Hypothalamus (tissue), 51 donors: ENCODE measurements at regions not wholly inside any gene's neighbourhood (a gene's known extent, or its start where the extent isn't known, plus 50 kb on each side); places are given as distances from the start of the nearest gene placed in this dataset.

Experiments used
- DNase-seq, 51 donors: peaks; one replicate each; lab custom pipeline; 2025; lab: John Stamatoyannopoulos, UW

DNA sequence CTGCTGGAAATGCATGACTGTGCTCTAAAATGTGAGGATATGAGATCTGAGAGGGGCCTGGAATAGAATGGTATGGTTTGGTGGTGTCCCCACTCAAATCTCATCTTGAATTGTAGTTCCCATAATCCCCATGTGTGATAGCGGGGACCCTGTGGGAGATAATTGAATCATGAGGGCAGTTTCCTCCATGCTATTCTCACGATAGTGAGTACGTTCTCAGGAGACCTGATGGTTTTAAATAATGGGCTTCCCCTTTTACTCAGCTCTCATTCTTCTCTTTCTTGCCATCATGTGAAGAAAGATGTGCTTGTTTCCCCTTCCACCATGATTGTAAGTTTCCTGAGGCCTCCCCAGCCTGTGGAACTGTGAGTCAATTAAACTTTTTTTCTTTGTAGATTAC is 133.6 kb upstream of the ADAMTS16 start:
- DNase-seq, result no peak

DNA sequence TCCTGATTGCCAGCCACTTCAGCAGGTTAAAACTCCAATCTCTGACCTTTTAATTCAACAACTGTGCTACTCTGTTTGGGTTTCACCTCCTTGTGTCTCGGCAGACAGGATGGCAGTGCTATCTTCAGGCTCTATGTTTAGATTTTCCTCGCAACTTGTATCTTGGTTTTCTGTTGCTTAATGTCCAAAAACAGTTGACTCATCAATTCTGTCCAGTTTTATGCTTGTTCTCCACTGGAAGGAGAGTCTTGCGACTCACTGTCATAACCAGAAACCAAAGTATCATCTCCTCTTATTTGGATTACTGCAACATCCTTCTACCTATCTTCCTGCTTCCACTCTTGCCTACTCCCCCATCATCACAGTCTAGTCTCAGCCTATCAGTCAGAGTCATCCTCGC is 130.9 kb upstream of the ADAMTS16 start:
- DNase-seq, result no peak

DNA sequence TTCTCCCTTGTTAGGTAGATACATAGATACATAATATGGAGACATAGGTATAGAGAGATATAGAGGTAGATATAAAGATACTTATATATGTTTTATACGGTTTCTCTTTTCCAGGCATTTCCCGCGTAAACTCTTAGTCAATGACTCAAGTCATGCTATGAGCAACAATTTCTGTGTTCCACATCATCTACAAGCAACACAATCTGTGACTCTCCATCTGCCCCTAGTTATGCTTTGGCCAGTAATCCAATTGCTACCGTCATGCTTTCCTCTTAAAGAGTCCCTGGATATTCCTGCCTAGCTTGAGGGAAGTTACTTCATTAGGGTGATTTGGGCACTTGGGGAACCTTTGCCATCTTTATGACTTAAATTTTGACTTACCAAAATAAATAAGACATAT is 129.0 kb upstream of the ADAMTS16 start:
- DNase-seq, result no peak

DNA sequence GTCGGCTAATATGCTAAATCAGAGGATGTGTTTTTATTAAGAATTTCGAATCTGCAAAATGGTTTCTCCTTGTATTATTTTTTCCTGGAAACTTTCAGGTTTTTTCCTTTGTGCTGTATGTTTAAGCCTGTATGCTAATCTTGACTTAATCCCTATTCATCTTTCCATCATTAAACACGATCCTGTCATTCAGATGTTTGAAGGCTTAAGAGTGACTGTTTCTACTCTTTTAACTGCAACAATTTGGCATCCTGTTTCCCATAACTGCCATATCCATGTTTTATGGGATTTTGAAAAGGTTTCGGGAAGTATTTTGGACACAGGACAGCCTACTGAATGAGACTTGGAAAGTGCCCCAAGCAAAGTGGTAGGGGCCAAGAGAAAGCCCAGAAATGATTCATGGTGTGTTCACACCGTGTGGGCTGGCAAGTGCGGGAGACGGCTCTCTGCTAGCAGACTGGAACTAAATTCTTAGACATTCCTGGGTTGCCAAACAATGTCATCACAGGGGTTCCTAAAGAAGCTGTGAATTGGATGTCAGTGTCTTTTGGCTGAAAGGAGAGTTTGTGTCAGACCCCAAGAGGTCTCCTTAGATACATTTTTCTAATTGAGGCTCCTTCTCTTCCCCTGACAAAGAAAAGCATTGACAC is 125.4 kb upstream of the ADAMTS16 start:
- DNase-seq, result peak in 6 of 51 donors; percentile 3 to 42 (median 12)

DNA sequence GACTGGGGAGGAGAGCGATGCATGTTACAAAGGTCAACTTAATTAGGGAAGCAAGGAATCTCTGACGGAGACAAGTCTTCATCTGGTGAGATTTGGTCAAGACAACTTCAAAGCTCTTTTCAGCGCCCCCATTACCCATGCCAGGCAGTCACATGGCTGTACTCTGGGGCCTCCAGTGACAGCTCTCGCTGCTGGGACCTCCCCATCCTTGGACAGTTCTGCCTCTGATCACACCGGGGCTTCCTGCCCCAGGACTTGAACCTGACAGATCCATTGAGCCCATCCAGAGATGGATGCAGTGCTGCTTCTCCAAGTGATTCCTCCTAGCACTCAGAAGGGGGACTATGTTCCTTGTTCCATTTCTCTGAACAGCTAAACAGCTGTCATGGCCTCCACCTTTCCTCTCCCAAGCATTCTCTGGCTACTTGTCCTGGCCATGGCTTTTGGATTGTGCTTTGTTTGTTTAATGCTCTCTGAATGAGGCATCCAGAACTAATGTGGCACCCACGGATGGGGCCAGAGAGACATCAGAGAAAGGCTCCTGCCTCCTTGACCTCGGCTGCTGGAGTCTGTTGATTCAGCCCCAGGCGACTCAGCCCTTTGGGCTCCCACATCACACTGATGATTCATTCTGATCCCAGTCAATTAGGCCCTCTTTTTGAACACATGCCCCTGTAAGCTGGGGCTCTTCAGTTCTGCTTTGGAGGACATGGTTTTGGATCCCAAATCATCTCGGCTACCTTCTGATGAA is 122.1 kb upstream of the ADAMTS16 start:
- DNase-seq, result no peak

DNA sequence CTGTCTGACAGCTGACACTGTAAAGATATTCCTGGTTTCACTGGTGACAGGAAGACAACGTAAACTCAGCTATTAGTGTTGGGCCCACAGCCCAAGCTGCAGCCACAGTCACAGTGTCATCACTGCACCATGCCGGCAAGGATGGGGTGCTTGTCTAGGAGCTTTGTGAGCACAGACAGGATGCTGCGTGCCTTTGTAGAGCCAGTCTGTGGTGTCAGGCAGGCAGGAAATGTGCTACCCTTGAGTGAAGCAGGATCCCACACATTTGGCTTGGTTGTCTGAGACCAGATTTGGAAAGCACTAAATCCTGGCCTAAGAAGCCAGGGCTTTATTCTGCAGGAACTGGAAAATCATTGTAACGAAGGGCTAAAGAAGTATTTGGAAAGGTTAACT is 121.6 kb upstream of the ADAMTS16 start:
- no peak for DNase-seq

DNA sequence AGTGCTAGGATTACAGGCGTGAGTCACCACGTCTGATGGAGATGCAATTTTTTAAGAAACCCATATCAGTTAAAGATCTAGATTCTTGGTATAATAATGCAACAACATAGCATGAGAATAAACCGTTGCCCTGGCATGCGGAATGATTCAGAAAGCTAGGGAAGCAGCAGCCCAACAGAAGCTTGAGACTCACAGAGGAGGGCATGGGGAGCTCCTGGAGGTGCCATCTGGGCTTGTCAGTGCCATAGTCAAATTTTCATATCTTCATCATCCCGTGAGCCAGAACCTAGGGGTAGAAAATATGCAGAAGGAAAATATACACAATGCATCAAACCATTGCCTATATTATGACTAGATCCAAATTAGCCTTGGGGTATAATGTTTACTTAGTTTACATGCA is 118.7 kb upstream of the ADAMTS16 start:
- DNase-seq, result no peak

DNA sequence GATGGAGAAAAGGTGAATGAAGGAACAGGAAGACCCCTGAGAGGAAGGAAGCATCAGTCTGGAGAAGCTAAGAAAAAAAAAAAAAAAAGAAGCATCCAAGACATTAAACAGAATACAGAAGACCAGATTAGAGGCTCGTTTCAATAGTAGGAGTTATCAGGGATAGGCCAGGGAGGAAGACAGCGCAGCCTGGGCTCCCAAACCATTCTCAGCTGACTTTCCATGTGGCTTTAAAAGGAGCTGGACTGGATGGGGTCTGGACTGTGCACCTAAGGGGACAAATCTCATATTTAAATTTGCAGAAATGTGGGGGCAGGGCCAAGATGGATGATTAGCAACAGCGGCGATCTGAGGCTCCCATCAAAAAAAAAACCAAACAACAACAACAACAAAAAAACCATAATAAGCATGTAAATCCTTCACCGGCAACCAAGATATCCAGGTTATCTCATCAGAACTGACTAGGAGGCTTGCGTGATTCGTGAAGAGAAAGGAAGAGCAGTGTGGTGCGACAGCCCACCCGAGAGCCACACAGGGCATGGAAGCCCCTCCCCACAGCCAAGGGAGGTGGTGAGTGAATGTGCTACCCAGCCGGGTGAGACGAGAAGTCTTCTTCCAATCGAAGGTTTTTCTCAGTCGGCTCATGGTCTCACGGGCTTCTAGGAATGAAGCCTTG is 114.9 kb upstream of the ADAMTS16 start:
- no peak for DNase-seq

DNA sequence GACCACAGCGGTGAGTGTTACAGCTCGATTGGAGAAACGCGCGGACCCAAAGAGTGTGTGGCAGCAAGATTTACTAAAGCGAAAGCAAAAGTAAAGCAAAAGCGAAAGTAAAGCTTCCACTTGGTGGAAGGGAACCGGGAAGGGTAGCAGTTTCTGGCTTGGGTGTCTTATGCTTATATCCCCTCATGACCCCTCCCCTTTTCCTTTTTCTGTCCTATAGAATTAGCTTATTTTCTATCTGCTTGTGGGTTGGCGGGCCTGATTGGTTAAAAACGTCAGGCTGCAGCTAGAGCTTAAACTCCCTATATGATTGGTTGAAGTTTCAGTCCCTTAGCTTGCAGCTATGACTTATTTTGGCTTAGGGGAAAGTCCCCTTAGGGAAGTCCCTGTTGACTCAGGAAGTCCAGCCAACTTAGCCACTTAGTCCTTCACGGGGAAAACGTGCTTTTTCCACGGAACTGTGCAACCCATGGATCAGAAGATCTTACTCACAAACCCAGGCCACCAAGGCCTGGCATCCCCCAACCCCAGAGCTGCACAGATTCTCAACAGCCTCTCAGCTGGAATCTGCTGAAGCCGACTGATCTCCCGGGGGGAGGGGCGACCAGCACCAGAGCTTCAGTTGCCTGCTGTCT is 114.2 kb upstream of the ADAMTS16 start:
- no peak for DNase-seq

DNA sequence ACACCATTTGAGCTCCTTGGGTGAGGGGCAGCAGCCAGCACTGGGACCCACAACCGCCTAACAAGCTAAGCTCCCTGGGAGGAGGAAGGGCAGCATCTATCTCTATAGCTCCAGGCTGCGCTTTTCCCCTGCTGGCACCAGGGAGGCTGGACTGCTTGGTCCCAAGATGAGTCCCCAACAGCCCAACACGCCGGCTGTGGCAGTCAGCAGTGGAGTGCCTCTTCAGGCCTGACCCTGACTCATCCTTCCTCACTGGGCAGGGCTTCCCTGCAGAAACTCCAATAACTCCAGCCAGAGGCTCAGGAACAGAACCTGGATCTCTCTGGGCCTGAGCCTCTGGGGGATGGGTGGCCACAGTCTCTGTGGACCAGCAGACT is 113.7 kb upstream of the ADAMTS16 start:
- DNase-seq, result no peak

DNA sequence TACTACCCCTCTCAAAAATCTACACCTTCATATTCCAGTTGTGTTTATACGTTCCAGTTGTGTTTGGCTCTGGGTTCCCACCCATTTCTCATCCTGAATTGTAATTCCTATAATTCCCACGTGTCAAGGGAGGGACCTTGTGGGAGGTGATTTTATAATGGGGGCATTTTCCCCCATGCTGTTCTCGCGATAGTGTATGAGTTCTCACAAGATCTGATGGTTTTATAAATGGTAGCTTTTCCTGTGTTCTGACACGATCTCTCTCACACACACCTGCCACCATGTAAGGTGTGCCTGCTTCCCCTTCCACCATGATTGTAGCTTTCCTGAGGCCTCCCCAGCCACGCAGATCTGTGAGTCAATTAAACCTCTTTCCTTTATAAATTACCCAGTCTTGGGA is 108.5 kb upstream of the ADAMTS16 start:
- DNase-seq, result no peak

DNA sequence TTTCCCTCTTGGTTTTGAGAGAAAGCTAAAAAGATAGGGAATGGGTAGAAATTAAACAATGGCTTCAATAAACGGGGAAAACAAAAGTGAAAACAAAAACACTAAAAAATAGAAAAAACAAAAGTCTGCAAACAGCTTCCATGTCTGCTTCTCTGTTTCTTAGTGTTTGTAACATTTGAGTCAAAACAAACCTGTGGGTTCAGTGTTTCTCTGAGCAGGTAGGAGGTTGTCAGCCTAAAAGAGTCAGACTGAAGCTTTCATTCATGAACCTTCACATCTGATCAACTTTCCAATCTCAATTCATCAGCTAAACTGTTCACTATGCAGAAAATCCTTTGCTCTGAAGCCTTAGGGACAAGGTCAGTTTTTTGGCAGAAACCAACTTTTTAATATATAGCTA is 102.5 kb upstream of the ADAMTS16 start:
- no peak for DNase-seq

DNA sequence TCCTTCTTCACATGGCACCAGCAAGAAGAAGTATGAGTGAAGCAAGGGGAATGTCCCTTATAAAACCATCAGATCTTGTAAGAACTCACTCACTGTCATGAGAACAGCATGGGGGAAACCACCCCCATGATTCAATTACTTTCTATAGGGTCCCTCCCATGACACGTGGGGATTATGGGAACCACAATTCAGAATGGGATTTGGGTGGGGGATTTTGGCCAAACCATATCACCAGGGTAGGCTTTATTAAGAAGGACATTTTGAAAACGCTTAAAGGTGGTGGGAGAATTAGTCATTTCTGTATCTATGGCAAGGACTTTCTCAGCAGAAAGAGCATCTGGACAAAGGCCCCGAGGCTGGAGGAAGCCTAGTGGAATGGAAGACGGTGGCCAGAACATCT is 100.2 kb upstream of the ADAMTS16 start:
- no peak for DNase-seq

DNA sequence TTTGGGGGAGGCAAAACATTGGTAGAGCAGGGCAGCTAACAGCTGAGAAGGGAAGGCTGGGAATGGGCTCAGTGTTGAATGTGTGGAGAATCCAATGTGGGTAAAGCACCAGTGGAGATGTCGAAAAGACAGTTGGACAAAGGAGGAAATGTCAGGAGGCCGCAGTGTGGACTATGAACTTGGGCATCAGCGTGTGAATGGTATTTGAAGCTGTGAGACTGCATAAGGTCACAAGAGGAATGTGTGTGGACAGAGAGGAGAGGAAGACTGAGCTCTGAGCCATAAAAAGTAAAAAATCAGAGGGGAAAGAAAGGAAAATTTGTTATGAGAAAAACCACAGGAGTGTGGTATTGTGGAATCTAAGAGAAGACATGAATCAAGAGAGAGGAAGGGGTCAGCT is 99.4 kb upstream of the ADAMTS16 start:
- DNase-seq, result no peak

DNA sequence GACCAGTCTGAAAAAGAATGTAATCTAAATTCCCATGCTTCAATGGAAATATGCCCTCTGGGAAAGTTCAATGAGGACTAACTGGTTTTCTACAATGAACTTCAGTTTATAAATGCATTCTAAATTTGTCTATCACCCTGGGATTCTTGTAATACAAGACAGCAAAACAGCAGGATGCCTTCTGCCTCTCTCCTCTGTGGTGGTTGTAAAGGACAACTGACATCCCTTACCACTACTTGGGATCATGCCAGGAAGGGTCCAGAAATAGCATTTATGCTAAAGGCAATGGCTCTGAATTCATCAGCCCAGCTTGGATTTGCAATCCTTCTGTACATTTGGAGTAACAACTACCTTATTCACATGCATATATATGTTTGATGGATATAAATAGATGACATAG is 97.3 kb upstream of the ADAMTS16 start:
- no peak for DNase-seq

DNA sequence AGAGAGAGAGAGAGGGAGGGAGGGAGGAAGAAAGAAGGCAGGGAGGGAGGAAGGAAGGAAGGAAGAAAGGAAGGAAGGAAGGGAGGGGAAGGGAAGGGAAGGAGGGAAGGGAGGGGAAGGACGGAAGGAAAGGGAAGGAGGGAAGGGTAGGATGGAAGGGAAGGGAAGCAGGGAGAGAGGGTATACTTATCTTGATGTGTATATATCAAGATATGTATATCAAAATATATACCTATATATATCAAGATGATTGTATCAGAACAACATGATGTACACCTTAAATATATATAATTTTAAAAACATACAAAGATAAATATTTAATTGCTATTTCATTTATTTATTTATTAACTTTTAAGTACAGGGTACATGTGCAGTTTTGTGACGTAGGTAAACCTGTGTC is 96.8 kb upstream of the ADAMTS16 start:
- no peak for DNase-seq

DNA sequence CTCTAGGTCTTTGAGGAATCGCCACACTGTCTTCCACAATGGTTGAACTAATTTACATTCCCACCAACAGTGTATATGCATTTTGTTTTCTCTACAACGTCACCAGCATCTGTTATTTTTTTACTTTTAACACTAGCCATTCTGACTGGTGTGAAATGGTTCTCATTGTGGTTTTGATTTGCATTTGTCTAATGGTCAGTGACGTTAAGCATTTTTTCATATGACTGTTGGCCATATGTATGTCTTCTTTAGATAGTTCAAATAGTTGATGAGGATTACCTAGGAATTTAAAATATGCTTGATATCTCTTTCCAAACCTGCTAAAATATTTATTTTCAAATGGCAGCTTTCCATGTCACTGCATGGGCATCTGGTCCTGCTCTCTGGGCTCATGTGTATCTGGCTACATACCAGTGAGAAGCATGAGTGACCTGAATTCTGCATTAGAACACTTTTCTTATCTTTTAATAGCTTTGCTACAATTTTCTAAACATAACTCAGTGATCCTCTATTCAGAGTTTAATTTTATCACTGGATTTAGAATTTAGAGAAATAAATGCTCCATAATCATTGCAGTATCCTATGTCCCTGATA is 95.8 kb upstream of the ADAMTS16 start:
- no peak for DNase-seq

DNA sequence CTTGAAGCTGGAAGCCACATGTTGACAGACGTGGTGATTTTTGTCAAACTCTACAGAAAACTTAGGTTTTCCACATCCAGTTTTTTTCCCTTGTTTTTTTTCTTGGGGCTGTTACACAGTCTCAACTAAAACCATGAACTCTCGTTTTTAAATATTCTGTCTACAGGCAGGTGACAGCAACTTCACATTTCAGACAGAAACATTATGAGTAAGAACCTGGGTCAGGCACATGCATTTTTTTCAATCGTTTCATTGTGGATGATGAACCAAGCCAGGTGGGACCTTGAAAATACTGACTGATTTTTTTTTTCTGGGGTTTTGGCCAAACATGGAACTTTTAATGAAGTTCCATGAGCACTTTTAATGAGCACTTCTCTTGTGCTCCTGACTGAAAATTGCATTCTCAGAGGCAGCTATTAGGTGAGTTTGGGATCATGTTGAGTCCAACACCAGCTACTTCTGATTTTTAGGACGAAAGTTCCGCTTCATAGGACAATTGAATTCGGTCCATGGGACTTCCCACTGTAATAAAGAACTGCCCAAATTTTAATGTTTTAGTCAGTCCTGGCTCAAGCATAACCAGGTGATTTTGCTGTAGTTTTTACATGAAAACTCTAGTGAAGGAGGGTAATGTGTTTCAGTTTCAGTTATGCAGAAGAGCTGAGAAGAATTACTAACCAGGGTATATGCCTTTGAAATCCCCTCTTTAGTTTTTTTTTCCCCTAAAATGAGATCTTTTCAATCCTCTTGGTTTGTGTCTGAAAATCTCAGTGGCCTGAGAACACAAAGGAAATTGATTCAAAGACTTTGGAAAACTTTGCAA is 93.2 kb upstream of the ADAMTS16 start:
- no peak for DNase-seq

DNA sequence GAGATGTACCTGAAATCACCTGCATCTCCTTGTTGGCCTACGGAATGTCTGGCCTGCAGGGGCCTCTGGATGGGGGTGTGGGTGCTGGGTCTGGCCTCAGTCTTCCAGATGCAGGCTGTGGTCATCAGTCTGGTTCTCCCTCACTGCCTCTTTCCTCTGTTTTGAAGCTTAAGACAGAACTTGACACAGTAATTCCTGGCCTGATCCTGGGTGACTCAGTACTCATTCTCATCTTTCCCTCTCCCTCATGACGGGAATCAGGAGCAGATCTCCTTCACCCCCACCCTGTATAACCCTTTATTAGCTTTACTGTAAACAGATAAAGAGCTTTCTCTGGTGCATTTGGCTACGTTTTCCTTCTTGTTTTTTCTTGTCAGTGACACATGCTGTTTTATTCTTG is 89.3 kb upstream of the ADAMTS16 start:
- no peak for DNase-seq

DNA sequence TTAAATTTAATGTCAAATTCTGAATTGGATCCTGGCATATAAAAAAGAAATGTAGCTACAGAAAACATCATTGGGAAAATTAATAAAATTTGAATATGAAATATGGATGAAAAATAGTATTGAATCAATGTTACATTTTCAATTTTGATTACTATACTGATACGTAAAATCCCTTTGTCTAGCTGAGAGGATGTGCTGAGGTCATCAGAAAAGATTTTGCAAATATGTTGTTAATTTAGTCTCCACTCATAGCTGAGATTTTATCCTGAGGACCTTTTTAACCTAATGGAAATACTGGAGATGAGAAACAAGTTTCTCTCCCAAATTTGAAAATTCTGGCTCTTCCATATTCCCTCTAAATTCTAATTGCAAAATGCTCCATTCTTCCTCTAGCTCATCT is 84.4 kb upstream of the ADAMTS16 start:
- DNase-seq, result no peak
